ENCODE measurements at regions not wholly inside any gene's neighbourhood (a gene's known extent, or its start where the extent isn't known, plus 50 kb on each side); places are given as distances from the start of the nearest gene placed in this dataset.

- TF ChIP-seq POLR2A (IDR thresholded peaks at IDR 0.05; ENCODE audit: low read length) (no peak), GATA1 (IDR thresholded peaks at IDR 0.05; ENCODE audit: low read depth, low read length) (no peak)
Observed at GRCh38 chr11:69402251-69402887, 79.1 kb upstream of the LINC01488 start.
